Neural progenitor cell (in vitro differentiated cells): ENCODE measurements at regions not wholly inside any gene's neighbourhood (a gene's known extent, or its start where the extent isn't known, plus 50 kb on each side); places are given as distances from the start of the nearest gene placed in this dataset.

Experiments
- DNase-seq: peaks from one replicate; pipeline ENCODE4 v3.0.0-alpha.2; 2016; ENCODE audit warnings: low spot score
- H2AFZ ChIP-seq: fragments of 200-600 bp; sonication (generic); replicated peaks from 2 replicates; pipeline ENCODE4 v1.6.1; 2016; ENCODE audit warnings: antibody characterized with exemption
- H3F3A ChIP-seq: fragments of 200-600 bp; sonication (generic); 2 replicates; pipeline ENCODE4 v1.6.1; 2016; ENCODE audit warnings: antibody characterized with exemption, low read depth
- H3K27ac ChIP-seq: fragments of 200-600 bp; sonication (generic); 2 replicates; pipeline ENCODE4 v1.5.1; 2016; ENCODE audit warnings: mild to moderate bottlenecking
- H3K27me3 ChIP-seq: fragments of 200-600 bp; sonication (generic); 2 replicates; pipeline ENCODE4 v1.6.1; 2016; ENCODE audit warnings: mild to moderate bottlenecking, moderate library complexity
- H3K36me3 ChIP-seq: fragments of 200-600 bp; sonication (generic); 2 replicates; pipeline ENCODE4 v1.5.1; 2016
- H3K4me1 ChIP-seq: fragments of 200-600 bp; sonication (generic); 2 replicates; pipeline ENCODE4 v1.6.1; 2016; ENCODE audit warnings: mixed run types
- H3K4me2 ChIP-seq: fragments of 200-600 bp; sonication (generic); 2 replicates; pipeline ENCODE4 v1.6.1; 2016
- H3K4me3 ChIP-seq: fragments of 200-600 bp; sonication (generic); 2 replicates; pipeline ENCODE4 v1.5.1; 2016
- H3K79me2 ChIP-seq: fragments of 200-600 bp; sonication (generic); 2 replicates; pipeline ENCODE4 v1.6.1; 2016; ENCODE audit warnings: low read depth
- H3K9ac ChIP-seq: fragments of 200-600 bp; sonication (generic); 2 replicates; pipeline ENCODE4 v1.6.1; 2016
- H3K9me3 ChIP-seq: fragments of 200-600 bp; sonication (generic); 2 replicates; pipeline ENCODE4 v1.5.1; 2016; ENCODE audit warnings: low read depth
- H4K20me1 ChIP-seq: fragments of 200-600 bp; sonication (generic); 2 replicates; pipeline ENCODE4 v1.6.1; 2016; ENCODE audit warnings: low read depth
- H3K27ac Mint-ChIP-seq: 3 replicates; pipeline ENCODE4 v1.8.0; 2021; ENCODE audit warnings: mixed read lengths
- H3K27me3 Mint-ChIP-seq: 2 replicates; pipeline ENCODE4 v1.8.0; 2022; ENCODE audit warnings: low read depth, mild to moderate bottlenecking, inconsistent platforms, moderate library complexity, mixed read lengths; ENCODE audit not compliant: insufficient read depth
- H3K36me3 Mint-ChIP-seq: 3 replicates; pipeline ENCODE4 v1.8.0; 2021; ENCODE audit warnings: mixed read lengths
- H3K4me1 Mint-ChIP-seq: 3 replicates; pipeline ENCODE4 v1.8.0; 2021; ENCODE audit warnings: mixed read lengths
- H3K4me3 Mint-ChIP-seq: 3 replicates; pipeline ENCODE4 v1.8.0; 2021; ENCODE audit warnings: mild to moderate bottlenecking, moderate library complexity, mixed read lengths
- H3K9me3 Mint-ChIP-seq: 3 replicates; pipeline ENCODE4 v1.8.0; 2020; ENCODE audit warnings: mixed read lengths
- EZH2 ChIP-seq: fragments of 200-600 bp; sonication (generic); IDR thresholded peaks from 2 replicates; pipeline ENCODE4 v1.6.1; 2017; ENCODE audit warnings: antibody characterized with exemption, mild to moderate bottlenecking, moderate library complexity
- EZH2phosphoT487 ChIP-seq: fragments of 200-600 bp; sonication (generic); IDR thresholded peaks from 2 replicates; pipeline ENCODE4 v1.6.1; 2017; ENCODE audit warnings: antibody characterized with exemption
- TF ChIP-seq, protein P1 (sequence below): fragments of 200-600 bp; sonication (generic); IDR thresholded peaks from 2 replicates; pipeline ENCODE4 v1.5.1; 2017; ENCODE audit warnings: antibody characterized with exemption, mild to moderate bottlenecking

GRCh38 chr9:2567922-2568321 is 53.7 kb upstream of the VLDLR start:
- no peaks in the 10 kb centered on the region for H3K79me2 ChIP-seq
- no peak overlapping the region for H3K27ac ChIP-seq
- H3K9me3 ChIP-seq, result no peaks in the 10 kb centered on the region
- no peak overlapping the region for H3K4me2 ChIP-seq
- no peak for TF ChIP-seq EZH2
- TF ChIP-seq, protein P1, sequence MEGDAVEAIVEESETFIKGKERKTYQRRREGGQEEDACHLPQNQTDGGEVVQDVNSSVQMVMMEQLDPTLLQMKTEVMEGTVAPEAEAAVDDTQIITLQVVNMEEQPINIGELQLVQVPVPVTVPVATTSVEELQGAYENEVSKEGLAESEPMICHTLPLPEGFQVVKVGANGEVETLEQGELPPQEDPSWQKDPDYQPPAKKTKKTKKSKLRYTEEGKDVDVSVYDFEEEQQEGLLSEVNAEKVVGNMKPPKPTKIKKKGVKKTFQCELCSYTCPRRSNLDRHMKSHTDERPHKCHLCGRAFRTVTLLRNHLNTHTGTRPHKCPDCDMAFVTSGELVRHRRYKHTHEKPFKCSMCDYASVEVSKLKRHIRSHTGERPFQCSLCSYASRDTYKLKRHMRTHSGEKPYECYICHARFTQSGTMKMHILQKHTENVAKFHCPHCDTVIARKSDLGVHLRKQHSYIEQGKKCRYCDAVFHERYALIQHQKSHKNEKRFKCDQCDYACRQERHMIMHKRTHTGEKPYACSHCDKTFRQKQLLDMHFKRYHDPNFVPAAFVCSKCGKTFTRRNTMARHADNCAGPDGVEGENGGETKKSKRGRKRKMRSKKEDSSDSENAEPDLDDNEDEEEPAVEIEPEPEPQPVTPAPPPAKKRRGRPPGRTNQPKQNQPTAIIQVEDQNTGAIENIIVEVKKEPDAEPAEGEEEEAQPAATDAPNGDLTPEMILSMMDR, result no peak
- no peak for TF ChIP-seq EZH2phosphoT487
- no peak overlapping the region for H3K4me3 ChIP-seq
- H3K4me3 Mint-ChIP-seq, result no peak overlapping the region
- H4K20me1 ChIP-seq, result no peaks in the 10 kb centered on the region
- H3F3A ChIP-seq, result no peaks in the 10 kb centered on the region
- no peaks in the 10 kb centered on the region for H3K27me3 ChIP-seq
- no peak overlapping the region for H3K9ac ChIP-seq
- no peaks in the 10 kb centered on the region for H3K27me3 Mint-ChIP-seq
- DNase-seq, result no peak
- H3K36me3 ChIP-seq, result no peaks in the 10 kb centered on the region
- no peaks in the 10 kb centered on the region for H3K4me1 ChIP-seq
- H3K4me1 Mint-ChIP-seq, result no peaks in the 10 kb centered on the region
- H3K27ac Mint-ChIP-seq, result no peak overlapping the region
- H3K9me3 Mint-ChIP-seq, result no peaks in the 10 kb centered on the region
- no peak overlapping the region for H2AFZ ChIP-seq
- H3K36me3 Mint-ChIP-seq, result no peaks in the 10 kb centered on the region

- Histone ChIP-seq H3K9me3 (no peaks in the 10 kb centered on the region), H3K4me3 (no peak overlapping the region), H3K27me3 (no peaks in the 10 kb centered on the region), H3K36me3 (no peaks in the 10 kb centered on the region), H3K4me1 (no peaks in the 10 kb centered on the region), H3K79me2 (no peaks in the 10 kb centered on the region), H2AFZ (no peak overlapping the region), H3K27ac (no peak overlapping the region), H3F3A (no peaks in the 10 kb centered on the region), H3K4me2 (no peak overlapping the region), H4K20me1 (no peaks in the 10 kb centered on the region), H3K9ac (no peak overlapping the region)
- Mint-ChIP-seq H3K4me1 (no peaks in the 10 kb centered on the region), H3K4me3 (no peak overlapping the region), H3K9me3 (no peaks in the 10 kb centered on the region), H3K36me3 (no peaks in the 10 kb centered on the region), H3K27ac (no peak overlapping the region), H3K27me3 (no peaks in the 10 kb centered on the region)
- TF ChIP-seq, protein P1, result no peak
- no peak for TF ChIP-seq EZH2
- TF ChIP-seq EZH2phosphoT487, result no peak
- no peak for DNase-seq
Observed at GRCh38 chr9:2568689-2569088, 52.9 kb upstream of the VLDLR start.

- no peaks in the 10 kb centered on the region for H3K36me3 ChIP-seq
Observed at GRCh38 chr9:2570615-2571479, 50.7 kb upstream of the VLDLR start.

More at GRCh38 chr9:2570615-2571479, 50.7 kb upstream of the VLDLR start:
- Mint-ChIP-seq H3K36me3 (no peaks in the 10 kb centered on the region), H3K9me3 (no peaks in the 10 kb centered on the region), H3K4me3 (no peak overlapping the region), H3K27me3 (no peaks in the 10 kb centered on the region), H3K27ac (no peak overlapping the region), H3K4me1 (no peaks in the 10 kb centered on the region)
- no peak overlapping the region for H3K4me3 ChIP-seq
- H3K4me2 ChIP-seq, result no peak overlapping the region
- no peak for DNase-seq
- H3F3A ChIP-seq, result no peaks in the 10 kb centered on the region
- no peak for TF ChIP-seq EZH2phosphoT487
- TF ChIP-seq EZH2, result no peak
- TF ChIP-seq, protein P1, result no peak
- H3K9ac ChIP-seq, result no peak overlapping the region
- no peaks in the 10 kb centered on the region for H3K27me3 ChIP-seq
- no peaks in the 10 kb centered on the region for H3K9me3 ChIP-seq
- H3K79me2 ChIP-seq, result no peaks in the 10 kb centered on the region
- H4K20me1 ChIP-seq, result no peaks in the 10 kb centered on the region
- no peak overlapping the region for H3K27ac ChIP-seq
- H3K4me1 ChIP-seq, result no peaks in the 10 kb centered on the region
- H2AFZ ChIP-seq, result no peak overlapping the region
